ENCODE measurements at regions not wholly inside any gene's neighbourhood (a gene's known extent, or its start where the extent isn't known, plus 50 kb on each side); places are given as distances from the start of the nearest gene placed in this dataset.
"Not testable (repeated sequence)": the region's sequence is repeated elsewhere in the genome, so short reads cannot be mapped to it uniquely, and the experiment has no call there.

- not testable (repeated sequence) for DNase-seq (ENCODE audit: low spot score)
Observed at GRCh38 chr3:157581956-157582636, 78.9 kb upstream of the VEPH1 start.

GRCh38 chr3:157581371-157581770 is 78.2 kb upstream of the VEPH1 start:
- DNase-seq (ENCODE audit: low spot score) = no peak

- DNase-seq (ENCODE audit: low spot score) = no peak
Observed at GRCh38 chr3:157578181-157578580, 75.0 kb upstream of the VEPH1 start.

DNA sequence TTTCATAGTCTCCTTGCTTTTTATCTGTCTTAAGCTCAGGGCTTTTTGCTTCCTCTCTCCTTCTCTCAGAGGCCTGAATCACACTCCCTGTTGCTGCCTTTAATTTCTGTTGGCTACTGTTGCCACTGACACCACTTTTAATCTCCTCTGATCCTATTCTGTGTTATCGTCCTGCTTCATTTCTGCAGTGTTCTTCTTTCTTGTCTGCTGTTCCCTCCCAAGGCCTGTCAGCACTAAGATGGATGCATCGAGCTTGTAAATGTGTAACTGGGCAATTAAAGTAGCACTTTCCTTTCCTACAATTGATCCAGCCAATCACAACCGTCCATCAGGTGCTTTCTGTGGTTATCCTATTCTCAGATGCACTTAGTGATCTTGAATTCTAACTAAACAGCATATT is 71.3 kb upstream of the VEPH1 start:
- DNase-seq (ENCODE audit: low spot score) = no peak

- no peak for DNase-seq (ENCODE audit: low spot score)
Observed at GRCh38 chr3:157573780-157574378, 70.7 kb upstream of the VEPH1 start.

GRCh38 chr3:157573281-157573680 is 70.1 kb upstream of the VEPH1 start:
- no peak for DNase-seq (ENCODE audit: low spot score)

GRCh38 chr3:157572559-157573270 is 69.5 kb upstream of the VEPH1 start:
- DNase-seq (ENCODE audit: low spot score) = peak; percentile 30

- DNase-seq (ENCODE audit: low spot score) = no peak
Observed at GRCh38 chr3:157566596-157566995, 63.4 kb upstream of the VEPH1 start.

DNA sequence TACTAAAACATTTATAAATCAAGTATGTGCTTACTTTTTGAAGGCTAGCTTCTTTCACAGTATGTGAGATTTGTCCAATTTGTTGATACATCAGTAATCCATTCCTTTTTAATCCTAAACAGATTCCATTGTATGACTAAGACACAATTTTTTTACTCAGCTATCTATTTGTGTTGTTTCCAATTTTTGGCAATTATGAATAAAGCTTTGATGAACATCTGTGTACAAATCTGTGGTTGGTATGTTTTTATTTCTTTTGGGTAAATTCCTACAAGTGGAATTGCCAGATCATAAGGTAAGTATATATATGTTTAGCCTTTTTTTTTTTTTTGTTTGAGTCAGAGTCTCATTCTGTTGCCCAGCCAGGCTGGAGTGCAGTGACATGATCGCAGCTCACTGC is 56.2 kb upstream of the VEPH1 start:
- no peak for DNase-seq (ENCODE audit: low spot score)

Data from CD4-positive, alpha-beta T cell treated with Interleukin-15 for 4 hours (primary cell).